Activated naive CD8-positive, alpha-beta T cell treated with anti-CD3 and anti-CD28 coated beads, Interleukin-2, amount 10 ng/mL, durations not matched to agents 7 days and 5 days (primary cell): ENCODE measurements at regions not wholly inside any gene's neighbourhood (a gene's known extent, or its start where the extent isn't known, plus 50 kb on each side); places are given as distances from the start of the nearest gene placed in this dataset.
"Not testable (repeated sequence)": the region's sequence is repeated elsewhere in the genome, so short reads cannot be mapped to it uniquely, and the experiment has no call there.

Experiments
- ATAC-seq: fragments of 150-1000 bp; cut with Tn5 transposase; one replicate; pipeline ENCODE4 v1.10.0; 2021; ENCODE audit warnings: low read depth, moderate library complexity
- POLR2A ChIA-PET: fragments of 350-600 bp; sonication (Branson Sonifier 250); formaldehyde crosslinking; loops from one replicate; lab custom pipeline; 2021; ENCODE audit warnings: antibody characterized with exemption; lab: Charles Lee
- DNase-seq: peaks from one replicate; pipeline ENCODE4 v3.0.0; 2021
- H3K27ac Mint-ChIP-seq: one replicate; pipeline ENCODE4 v1.8.0; 2022; ENCODE audit warnings: mild to moderate bottlenecking, mixed read lengths
- H3K27me3 Mint-ChIP-seq: one replicate; pipeline ENCODE4 v1.8.0; 2022; ENCODE audit warnings: mild to moderate bottlenecking, moderate library complexity, mixed read lengths
- H3K36me3 Mint-ChIP-seq: one replicate; pipeline ENCODE4 v1.8.0; 2021; ENCODE audit warnings: mild to moderate bottlenecking, mixed read lengths
- H3K4me1 Mint-ChIP-seq: one replicate; pipeline ENCODE4 v1.8.0; 2021; ENCODE audit warnings: mixed read lengths
- H3K4me3 Mint-ChIP-seq: one replicate; pipeline ENCODE4 v1.8.0; 2022; ENCODE audit warnings: mild to moderate bottlenecking, moderate library complexity, mixed read lengths
- H3K9me3 Mint-ChIP-seq: one replicate; pipeline ENCODE4 v1.8.0; 2021; ENCODE audit warnings: mixed read lengths

- ATAC-seq: no peak
- no peak for DNase-seq
- Mint-ChIP-seq H3K27ac (no peak overlapping the region), H3K27me3 (no peaks in the 10 kb centered on the region), H3K4me3 (no peak overlapping the region), H3K36me3 (peaks cover 3% of the 10 kb centered on the region), H3K9me3 (peaks cover 10% of the 10 kb centered on the region), H3K4me1 (no peaks in the 10 kb centered on the region)
- POLR2A ChIA-PET: no interaction called here
These were observed 698.2 kb downstream of the COL12A1 start for GRCh38 chr6:74507649-74508048.

GRCh38 chr6:74505391-74505790 is 700.5 kb downstream of the COL12A1 start:
- Mint-ChIP-seq H3K27me3 (no peaks in the 10 kb centered on the region), H3K9me3 (peaks cover 10% of the 10 kb centered on the region), H3K27ac (no peak overlapping the region), H3K4me1 (no peaks in the 10 kb centered on the region), H3K36me3 (peaks cover 3% of the 10 kb centered on the region), H3K4me3 (no peak overlapping the region)
- ATAC-seq (no peak), DNase-seq (no peak)
- POLR2A ChIA-PET: no interaction called here

GRCh38 chr6:74504941-74505340 is 700.9 kb downstream of the COL12A1 start:
- DNase-seq: no peak
- Mint-ChIP-seq H3K36me3 (peaks cover 3% of the 10 kb centered on the region), H3K9me3 (peaks cover 10% of the 10 kb centered on the region), H3K27me3 (no peaks in the 10 kb centered on the region), H3K4me3 (no peak overlapping the region), H3K27ac (no peak overlapping the region), H3K4me1 (no peaks in the 10 kb centered on the region)
- POLR2A ChIA-PET: no interaction called here
- ATAC-seq: no peak

- H3K4me1 Mint-ChIP-seq: no peaks in the 10 kb centered on the region
- no peak for ATAC-seq
- peaks cover 1% of the 10 kb centered on the region for H3K9me3 Mint-ChIP-seq
- H3K36me3 Mint-ChIP-seq: no peaks in the 10 kb centered on the region
- H3K27ac Mint-ChIP-seq: no peak overlapping the region
- H3K4me3 Mint-ChIP-seq: no peak overlapping the region
- POLR2A ChIA-PET: no interaction called here
- H3K27me3 Mint-ChIP-seq: no peaks in the 10 kb centered on the region
- no peak for DNase-seq
These were observed 713.3 kb downstream of the COL12A1 start for GRCh38 chr6:74492587-74492986.

GRCh38 chr6:74491844-74492374 is 713.9 kb downstream of the COL12A1 start:
- Mint-ChIP-seq H3K27ac (no peak overlapping the region), H3K9me3 (peaks cover 1% of the 10 kb centered on the region), H3K4me1 (no peaks in the 10 kb centered on the region), H3K36me3 (no peaks in the 10 kb centered on the region), H3K4me3 (no peak overlapping the region), H3K27me3 (no peaks in the 10 kb centered on the region)
- ATAC-seq: no peak
- DNase-seq: no peak
- POLR2A ChIA-PET: no interaction called here

GRCh38 chr6:74488726-74489125 is 717.1 kb downstream of the COL12A1 start:
- POLR2A ChIA-PET, DNase-seq, H3K36me3 Mint-ChIP-seq, H3K4me1 Mint-ChIP-seq, H3K27ac Mint-ChIP-seq, H3K9me3 Mint-ChIP-seq, H3K27me3 Mint-ChIP-seq, H3K4me3 Mint-ChIP-seq, ATAC-seq: not testable (repeated sequence)

- no peaks in the 10 kb centered on the region for H3K4me1 Mint-ChIP-seq
- POLR2A ChIA-PET: no interaction called here
- H3K27me3 Mint-ChIP-seq: no peaks in the 10 kb centered on the region
- no peak overlapping the region for H3K4me3 Mint-ChIP-seq
- no peak for ATAC-seq
- no peaks in the 10 kb centered on the region for H3K9me3 Mint-ChIP-seq
- H3K27ac Mint-ChIP-seq: no peak overlapping the region
- no peaks in the 10 kb centered on the region for H3K36me3 Mint-ChIP-seq
- DNase-seq: no peak
These were observed 723.7 kb downstream of the COL12A1 start for GRCh38 chr6:74482180-74482579.

- ATAC-seq: no peak
- no peaks in the 10 kb centered on the region for H3K4me1 Mint-ChIP-seq
These were observed 725.3 kb downstream of the COL12A1 start for GRCh38 chr6:74480561-74480960.

GRCh38 chr6:74479960-74480359 is 725.9 kb downstream of the COL12A1 start:
- Mint-ChIP-seq H3K36me3 (no peaks in the 10 kb centered on the region), H3K4me3 (no peak overlapping the region), H3K27ac (no peak overlapping the region), H3K9me3 (no peaks in the 10 kb centered on the region), H3K27me3 (no peaks in the 10 kb centered on the region), H3K4me1 (no peaks in the 10 kb centered on the region)
- POLR2A ChIA-PET: no interaction called here
- ATAC-seq (no peak), DNase-seq (no peak)

More at GRCh38 chr6:74480561-74480960, 725.3 kb downstream of the COL12A1 start:
- no peaks in the 10 kb centered on the region for H3K36me3 Mint-ChIP-seq
- no peak overlapping the region for H3K27ac Mint-ChIP-seq
- DNase-seq: no peak
- POLR2A ChIA-PET: no interaction called here
- H3K27me3 Mint-ChIP-seq: no peaks in the 10 kb centered on the region
- no peaks in the 10 kb centered on the region for H3K9me3 Mint-ChIP-seq
- H3K4me3 Mint-ChIP-seq: no peak overlapping the region

GRCh38 chr6:74479420-74479819 is 726.4 kb downstream of the COL12A1 start:
- Mint-ChIP-seq H3K4me1 (no peaks in the 10 kb centered on the region), H3K36me3 (no peaks in the 10 kb centered on the region), H3K9me3 (no peaks in the 10 kb centered on the region), H3K4me3 (no peak overlapping the region), H3K27me3 (no peaks in the 10 kb centered on the region), H3K27ac (no peak overlapping the region)
- ATAC-seq: no peak
- POLR2A ChIA-PET: no interaction called here
- DNase-seq: no peak

GRCh38 chr6:74474046-74474445 is 731.8 kb downstream of the COL12A1 start:
- H3K36me3 Mint-ChIP-seq, H3K9me3 Mint-ChIP-seq, DNase-seq, ATAC-seq, H3K27ac Mint-ChIP-seq, H3K4me3 Mint-ChIP-seq, POLR2A ChIA-PET, H3K4me1 Mint-ChIP-seq, H3K27me3 Mint-ChIP-seq: not testable (repeated sequence)

- ATAC-seq, H3K27ac Mint-ChIP-seq, DNase-seq, H3K36me3 Mint-ChIP-seq, H3K9me3 Mint-ChIP-seq, H3K27me3 Mint-ChIP-seq, H3K4me1 Mint-ChIP-seq, H3K4me3 Mint-ChIP-seq, POLR2A ChIA-PET: not testable (repeated sequence)
These were observed 737.3 kb downstream of the COL12A1 start for GRCh38 chr6:74468552-74468951.

GRCh38 chr6:74467533-74468215 is 738.2 kb downstream of the COL12A1 start:
- POLR2A ChIA-PET: no interaction called here
- Mint-ChIP-seq H3K27me3 (no peaks in the 10 kb centered on the region), H3K27ac (no peak overlapping the region), H3K4me3 (no peak overlapping the region), H3K36me3 (no peaks in the 10 kb centered on the region), H3K4me1 (no peaks in the 10 kb centered on the region), H3K9me3 (peaks cover 5% of the 10 kb centered on the region)
- DNase-seq (no peak), ATAC-seq (no peak)

GRCh38 chr6:74466572-74466971 is 739.3 kb downstream of the COL12A1 start:
- no peak overlapping the region for H3K27ac Mint-ChIP-seq
- ATAC-seq (no peak), DNase-seq (no peak)
- no peaks in the 10 kb centered on the region for H3K27me3 Mint-ChIP-seq
- no peaks in the 10 kb centered on the region for H3K36me3 Mint-ChIP-seq
- H3K4me3 Mint-ChIP-seq: no peak overlapping the region
- H3K4me1 Mint-ChIP-seq: no peaks in the 10 kb centered on the region
- POLR2A ChIA-PET: no interaction called here
- peaks cover 5% of the 10 kb centered on the region for H3K9me3 Mint-ChIP-seq
